IMR-90 (cell line): ENCODE measurements at regions not wholly inside any gene's neighbourhood (a gene's known extent, or its start where the extent isn't known, plus 50 kb on each side); places are given as distances from the start of the nearest gene placed in this dataset.

Experiments used
- ATAC-seq: fragments of 200-7000 bp; cut with Tn5 transposase; 2 replicates; pipeline ENCODE4 v1.9.1; 2020; ENCODE audit warnings: low read depth, mild to moderate bottlenecking, moderate library complexity
- BruUV-seq: library from RNA; stranded (reverse); fragments of 400-500 nt; replicated peaks from 2 replicates; lab custom pipeline; 2021; lab: Mats Ljungman, UMichigan
- CTCF ChIA-PET: fragments of 300-600 bp; formaldehyde crosslinking; extraction: SDS; loops from one replicate; lab custom pipeline; 2021; ENCODE audit warnings: antibody characterized with exemption; lab: Yijun Ruan, JAX
- POLR2A ChIA-PET: fragments of 300-600 bp; sonication (Branson Sonifier 250); formaldehyde crosslinking; loops from one replicate; lab custom pipeline; 2022; ENCODE audit warnings: antibody characterized with exemption; ENCODE audit not compliant: unreplicated experiment; lab: Charles Lee
- DNase-seq: peaks from one replicate; pipeline ENCODE4 v3.0.0; 2013
- H2AFZ ChIP-seq: replicated peaks from 2 replicates; pipeline ENCODE3; 2013; ENCODE audit warnings: low read length, mild to moderate bottlenecking; ENCODE audit not compliant: poor library complexity
- H2AK5ac ChIP-seq: 2 replicates; pipeline ENCODE4 v1.6.1; 2013; ENCODE audit warnings: low read depth, low read length, inconsistent platforms
- H2AK9ac ChIP-seq: replicated peaks from 2 replicates; pipeline ENCODE3; 2013; ENCODE audit warnings: mild to moderate bottlenecking, low read depth, low read length, moderate library complexity; ENCODE audit not compliant: poor library complexity
- H2BK120ac ChIP-seq: 2 replicates; pipeline ENCODE4 v1.6.1; 2013; ENCODE audit warnings: low read depth, low read length, inconsistent platforms
- H2BK15ac ChIP-seq: 3 replicates; pipeline ENCODE4 v1.6.1; 2013; ENCODE audit warnings: low read depth, low read length, inconsistent platforms
- H2BK20ac ChIP-seq: 2 replicates; pipeline ENCODE4 v1.6.1; 2013; ENCODE audit warnings: low read depth, mild to moderate bottlenecking, inconsistent platforms, low read length, moderate library complexity
- H2BK5ac ChIP-seq: 2 replicates; pipeline ENCODE4 v1.6.1; 2013; ENCODE audit warnings: mild to moderate bottlenecking, low read depth, low read length, inconsistent platforms; ENCODE audit not compliant: poor library complexity, severe bottlenecking
- H3K14ac ChIP-seq: replicated peaks from 2 replicates; pipeline ENCODE4 v1.6.1; 2013; ENCODE audit warnings: low read depth, low read length, inconsistent platforms
- H3K18ac ChIP-seq: 2 replicates; pipeline ENCODE4 v1.6.1; 2013; ENCODE audit warnings: low read depth, low read length, control low read depth
- H3K23ac ChIP-seq: 2 replicates; pipeline ENCODE4 v1.6.1; 2013; ENCODE audit warnings: low read depth, low read length, inconsistent platforms
- H3K27ac ChIP-seq: 2 replicates; pipeline ENCODE4 v1.5.1; 2013; ENCODE audit warnings: mild to moderate bottlenecking, control low read depth, low read length; ENCODE audit not compliant: insufficient read depth
- H3K27me3 ChIP-seq: 2 replicates; pipeline ENCODE4 v1.6.1; 2013; ENCODE audit warnings: low read length; ENCODE audit not compliant: control insufficient read depth, insufficient read depth
- H3K36me3 ChIP-seq: 2 replicates; pipeline ENCODE4 v1.6.1; 2013; ENCODE audit warnings: low read length, mixed read lengths; ENCODE audit not compliant: control insufficient read depth, insufficient read depth
- H3K4ac ChIP-seq: 2 replicates; pipeline ENCODE4 v1.6.1; 2013; ENCODE audit warnings: low read depth, low read length, inconsistent platforms
- H3K4me1 ChIP-seq: 2 replicates; pipeline ENCODE4 v1.6.1; 2013; ENCODE audit warnings: low read length, mixed read lengths; ENCODE audit not compliant: control insufficient read depth, insufficient read depth
- H3K4me2 ChIP-seq: 2 replicates; pipeline ENCODE4 v1.6.1; 2013; ENCODE audit warnings: low read depth, mild to moderate bottlenecking, control low read depth, low read length, moderate library complexity
- H3K4me3 ChIP-seq: 2 replicates; pipeline ENCODE4 v1.5.1; 2013; ENCODE audit warnings: low read depth, mild to moderate bottlenecking, control low read depth, low read length, moderate library complexity; ENCODE audit not compliant: insufficient read depth
- H3K56ac ChIP-seq: 2 replicates; pipeline ENCODE4 v1.6.1; 2013; ENCODE audit warnings: low read length, inconsistent platforms; ENCODE audit not compliant: insufficient read depth; ENCODE audit errors: extremely low read depth
- H3K79me1 ChIP-seq, 2 experiments: 2 replicates each; pipeline ENCODE4 v1.6.1; 2013; ENCODE audit warnings: low read length in 2 of 2, inconsistent platforms in 1 of 2, low read depth in 1 of 2
- H3K9ac ChIP-seq: 2 replicates; pipeline ENCODE4 v1.6.1; 2013; ENCODE audit warnings: low read depth, low read length, control low read depth
- H3K9me1 ChIP-seq: 2 replicates; pipeline ENCODE4 v1.6.1; 2013; ENCODE audit warnings: low read length, inconsistent platforms; ENCODE audit not compliant: insufficient read depth
- H3K9me3 ChIP-seq: 2 replicates; pipeline ENCODE4 v1.6.1; 2013; ENCODE audit warnings: low read length; ENCODE audit not compliant: control insufficient read depth, insufficient read depth
- H4K20me1 ChIP-seq: 2 replicates; pipeline ENCODE4 v1.6.1; 2013; ENCODE audit warnings: low read length, inconsistent platforms; ENCODE audit not compliant: insufficient read depth
- H4K5ac ChIP-seq: 2 replicates; pipeline ENCODE4 v1.6.1; 2013; ENCODE audit warnings: mild to moderate bottlenecking, low read depth, low read length, control low read depth
- H4K8ac ChIP-seq, 2 experiments: 2 replicates each; pipeline ENCODE4 v1.6.1; 2013; ENCODE audit warnings: low read depth in 2 of 2, low read length in 2 of 2, control low read depth in 1 of 2, inconsistent platforms in 1 of 2
- H4K91ac ChIP-seq: 2 replicates; pipeline ENCODE4 v1.6.1; 2013; ENCODE audit warnings: low read depth, low read length, inconsistent platforms; ENCODE audit not compliant: insufficient read depth
- CEBPB ChIP-seq: IDR thresholded peaks from 2 replicates; pipeline ENCODE4 v1.6.1; 2012; ENCODE audit warnings: low read depth, low read length, improper control_type of control experiment
- FOS ChIP-seq: fragments of 150-350 bp; IDR thresholded peaks from 2 replicates; pipeline ENCODE4 v1.6.1; 2016; ENCODE audit warnings: low read depth, low read length
- MAZ ChIP-seq: IDR thresholded peaks from 2 replicates; pipeline ENCODE4 v1.6.1; 2012; ENCODE audit warnings: low read depth, mild to moderate bottlenecking, low read length, improper control_type of control experiment, moderate library complexity, borderline replicate concordance
- MXI1 ChIP-seq: IDR thresholded peaks from 2 replicates; pipeline ENCODE4 v1.6.1; 2012; ENCODE audit warnings: low read depth, mild to moderate bottlenecking, low read length, moderate library complexity, borderline replicate concordance
- POLR2A ChIP-seq: IDR thresholded peaks from 2 replicates; pipeline ENCODE4 v1.6.1; 2012; ENCODE audit warnings: mild to moderate bottlenecking, low read depth, low read length
- RAD21 ChIP-seq: IDR thresholded peaks from 2 replicates; pipeline ENCODE4 v1.6.1; 2012; ENCODE audit warnings: low read length, improper control_type of control experiment
- RFX5 ChIP-seq: IDR thresholded peaks from 2 replicates; pipeline ENCODE4 v1.8.0; 2012; ENCODE audit warnings: low read depth, mild to moderate bottlenecking, low read length, moderate library complexity
- USF2 ChIP-seq: fragments of 150-350 bp; IDR thresholded peaks from 2 replicates; pipeline ENCODE4 v1.6.1; 2017; ENCODE audit warnings: mild to moderate bottlenecking, antibody characterized with exemption, low read length, low read depth
- WGBS, 2 experiments: methylation state at CpG; one replicate each; pipeline versions ENCODE4 v1.1.5 to v1.1.7; 2013; ENCODE audit warnings: missing lambda C conversion rate in 2 of 2; ENCODE audit not compliant: insufficient read length in 1 of 2; ENCODE audit errors: extremely low coverage in 2 of 2; 5-methylcytosine and 5-hydroxymethylcytosine counted together
- dilution Hi-C: fragments of 300-500 bp; cut with HindIII; formaldehyde crosslinking; loops from one replicate; pipeline ENCODE4 v1.14.3; 2018; ENCODE audit warnings: low sequenced_read_pairs; ENCODE audit not compliant: unreplicated experiment
- in situ Hi-C: fragments of 300-500 bp; cut with MboI; formaldehyde crosslinking; loops from 3 replicates; pipeline ENCODE4 v1.14.3; 2019; ENCODE audit warnings: low sequenced_read_pairs, inconsistent platforms, mixed read lengths
- intact Hi-C: fragments of 100-400 bp; cut with micrococcal nuclease; formaldehyde crosslinking; loops from 2 replicates; pipeline ENCODE4 v1.10.0; 2022
- TF ChIP-seq, protein P1 (sequence below): fragments of 150-350 bp; IDR thresholded peaks from 2 replicates; pipeline ENCODE4 v1.6.1; 2016; ENCODE audit warnings: low read depth, mild to moderate bottlenecking, low read length, moderate library complexity, borderline replicate concordance

DNA sequence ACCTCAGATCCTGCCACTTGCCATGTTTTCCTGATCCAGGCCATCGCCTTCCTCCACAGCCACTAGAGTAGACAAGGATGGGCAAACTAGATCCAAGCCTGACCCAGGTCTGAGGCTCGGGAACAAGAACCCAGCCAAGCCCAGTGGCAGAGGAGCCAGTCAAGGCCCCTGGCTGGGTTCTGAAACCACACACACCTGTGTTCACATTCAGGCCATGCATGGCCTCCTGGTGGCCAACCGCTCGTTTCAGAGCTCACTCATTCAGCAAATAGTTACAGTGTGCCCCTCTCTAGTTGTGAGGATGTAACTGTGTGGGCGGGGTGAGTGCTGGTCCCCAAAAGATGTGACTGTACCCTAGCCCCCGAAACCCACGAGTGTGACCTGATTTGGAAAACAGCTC is 337.6 kb downstream of the CTTN start:
- ChIA-PET CTCF (interaction anchor here (1.6 kb wide), 1 partner anchor 10 kb away, joined by 4 read pairs; no protein-coding TSS in a partner anchor), POLR2A (no interaction called here)
- H2AK9ac ChIP-seq: no peak overlapping the region
- H2BK20ac ChIP-seq: no peak overlapping the region
- H3K14ac ChIP-seq: no peak overlapping the region
- H4K8ac ChIP-seq: no peak overlapping the region
- no peak overlapping the region for H3K4me2 ChIP-seq
- no peak overlapping the region for H3K4ac ChIP-seq
- H3K4me1 ChIP-seq: no peaks in the 10 kb centered on the region
- dilution Hi-C loops (no loop called here), intact Hi-C loops (no loop called here), in situ Hi-C loops (no loop called here)
- no peak overlapping the region for H3K27ac ChIP-seq
- H3K4me3 ChIP-seq: no peak overlapping the region
- no peaks in the 10 kb centered on the region; the same call in 1 of the 2 replicates for H3K9me3 ChIP-seq
- H3K9me1 ChIP-seq: no peaks in the 10 kb centered on the region
- BruUV-seq: no TSS peak
- no peak for TF ChIP-seq RAD21
- no peak for TF ChIP-seq FOS
- no peak for TF ChIP-seq POLR2A
- no peak for TF ChIP-seq CEBPB
- no peak for TF ChIP-seq RFX5
- TF ChIP-seq MAZ: no peak
- TF ChIP-seq, protein P1, sequence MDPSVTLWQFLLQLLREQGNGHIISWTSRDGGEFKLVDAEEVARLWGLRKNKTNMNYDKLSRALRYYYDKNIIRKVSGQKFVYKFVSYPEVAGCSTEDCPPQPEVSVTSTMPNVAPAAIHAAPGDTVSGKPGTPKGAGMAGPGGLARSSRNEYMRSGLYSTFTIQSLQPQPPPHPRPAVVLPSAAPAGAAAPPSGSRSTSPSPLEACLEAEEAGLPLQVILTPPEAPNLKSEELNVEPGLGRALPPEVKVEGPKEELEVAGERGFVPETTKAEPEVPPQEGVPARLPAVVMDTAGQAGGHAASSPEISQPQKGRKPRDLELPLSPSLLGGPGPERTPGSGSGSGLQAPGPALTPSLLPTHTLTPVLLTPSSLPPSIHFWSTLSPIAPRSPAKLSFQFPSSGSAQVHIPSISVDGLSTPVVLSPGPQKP: no peak
- TF ChIP-seq USF2: no peak
- no peak for TF ChIP-seq MXI1
- H3K56ac ChIP-seq: no peak overlapping the region
- no peak overlapping the region for H2BK120ac ChIP-seq
- no peak overlapping the region for H3K23ac ChIP-seq
- no peak overlapping the region for H2AFZ ChIP-seq
- ATAC-seq (no peak), DNase-seq (no peak)
- H4K20me1 ChIP-seq: no peaks in the 10 kb centered on the region; the same call in 1 of the 2 replicates
- WGBS, 2 experiments: 40% methylated on average over 1 of the region's 7 CpGs; no CpG with 5 or more reads in 1 of the 2 experiments
- H2AK5ac ChIP-seq: no peak overlapping the region
- no peak overlapping the region for H4K91ac ChIP-seq
- H3K9ac ChIP-seq: no peak overlapping the region
- H4K5ac ChIP-seq: no peak overlapping the region
- H3K79me1 ChIP-seq: no peaks in the 10 kb centered on the region
- no peaks in the 10 kb centered on the region for H3K27me3 ChIP-seq
- no peak overlapping the region for H2BK15ac ChIP-seq
- no peak overlapping the region for H2BK5ac ChIP-seq
- H3K18ac ChIP-seq: no peak overlapping the region
- H3K36me3 ChIP-seq: no peaks in the 10 kb centered on the region
